ENCODE measurements at regions not wholly inside any gene's neighbourhood (a gene's known extent, or its start where the extent isn't known, plus 50 kb on each side); places are given as distances from the start of the nearest gene placed in this dataset.
"Not testable (repeated sequence)": the region's sequence is repeated elsewhere in the genome, so short reads cannot be mapped to it uniquely, and the experiment has no call there.

DNA sequence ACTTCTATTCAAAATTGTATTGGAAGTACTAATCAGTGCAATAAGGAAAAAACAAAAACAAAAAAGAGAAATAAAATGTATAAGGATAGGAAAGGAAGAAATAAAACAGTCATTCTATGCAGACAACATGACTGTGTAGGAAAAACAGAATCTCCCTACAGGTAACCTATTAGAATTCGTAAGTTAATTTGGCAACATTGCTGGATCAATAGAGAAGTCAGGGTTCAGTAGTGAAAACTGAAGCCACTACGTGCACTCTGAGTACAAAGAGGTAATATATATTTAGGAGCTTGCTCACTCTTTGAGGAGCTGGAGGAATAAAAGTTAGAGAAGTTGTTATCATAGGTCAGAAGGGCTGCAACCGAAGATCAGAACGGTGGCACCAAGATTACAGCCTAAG lies 84.0 kb upstream of the BMAL1 start:
- H3K36me3 ChIP-seq, result no peaks in the 10 kb centered on the region
- peaks cover 0 to 15% (median 14%) of the 10 kb centered on the region in 3 donors for H3K9me3 ChIP-seq
- intact Hi-C loops (cut with DNase I; ENCODE audit: low total_unique reads), result no loop called here
- no peak for TF ChIP-seq CTCF (IDR thresholded peaks at IDR 0.05)
- H3K27ac ChIP-seq, result no peak overlapping the region
- H3K4me3 ChIP-seq, result no peak overlapping the region
- DNase-seq, result no peak
- no peaks in the 10 kb centered on the region for H3K4me1 ChIP-seq
- H3K27me3 ChIP-seq, result peaks cover 0 to 4% of the 10 kb centered on the region in 2 donors

GRCh38 chr11:13197374-13197773 lies 80.2 kb upstream of the BMAL1 start:
- H3K36me3 ChIP-seq; H3K4me1 ChIP-seq; DNase-seq; H3K27ac ChIP-seq; H3K4me3 ChIP-seq; H3K27me3 ChIP-seq; intact Hi-C loops (cut with DNase I; ENCODE audit: low total_unique reads): not testable (repeated sequence)
- H3K9me3 ChIP-seq, result peaks cover 0 to 14% (median 11%) of the 10 kb centered on the region in 3 donors

DNA sequence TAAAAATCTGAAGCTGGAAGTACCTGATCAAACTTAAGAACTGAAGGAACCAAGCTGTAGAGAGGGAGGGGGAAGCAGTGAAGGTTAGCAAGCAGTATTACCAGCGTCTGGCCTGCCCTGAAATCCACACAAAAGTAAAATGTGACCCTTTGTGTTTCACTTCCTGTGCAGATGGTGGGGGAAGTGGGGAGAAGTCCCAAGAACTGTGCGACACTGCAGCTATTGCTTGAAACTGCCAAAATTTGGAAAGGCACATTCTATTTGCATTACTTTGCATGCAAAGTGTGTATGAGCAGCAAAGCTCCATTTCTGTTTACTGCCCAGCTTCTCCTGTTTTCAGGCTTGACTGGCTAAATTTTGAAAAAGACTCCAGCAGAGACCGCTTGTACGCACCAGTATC lies 72.1 kb upstream of the BMAL1 start:
- DNase-seq, result no peak
- H3K4me1 ChIP-seq, result peaks cover 0 to 5% (median 0%) of the 10 kb centered on the region in 4 donors
- no peaks in the 10 kb centered on the region for H3K36me3 ChIP-seq
- intact Hi-C loops (cut with DNase I; ENCODE audit: low total_unique reads), result loop anchor here (10.0 kb wide), 2 partner anchors 69 to 259 kb away; partner anchors contain the start of genes BMAL1 and BTBD10
- no peak overlapping the region for H3K27ac ChIP-seq
- no peaks in the 10 kb centered on the region for H3K27me3 ChIP-seq
- no peak for TF ChIP-seq CTCF (IDR thresholded peaks at IDR 0.05)
- no peaks in the 10 kb centered on the region for H3K9me3 ChIP-seq
- H3K4me3 ChIP-seq, result no peak overlapping the region

- TF ChIP-seq CTCF (IDR thresholded peaks at IDR 0.05), result no peak
- Histone ChIP-seq H3K4me1 (peaks cover 0 to 5% (median 0%) of the 10 kb centered on the region in 4 donors), H3K27ac (no peak overlapping the region), H3K9me3 (no peaks in the 10 kb centered on the region), H3K4me3 (no peak overlapping the region), H3K27me3 (no peaks in the 10 kb centered on the region), H3K36me3 (no peaks in the 10 kb centered on the region)
- intact Hi-C loops (cut with DNase I; ENCODE audit: low total_unique reads), result loop anchor here (10.0 kb wide), 2 partner anchors 69 to 259 kb away; partner anchors contain the start of genes BMAL1 and BTBD10
- no peak for DNase-seq
These were observed 71.4 kb upstream of the BMAL1 start for GRCh38 chr11:13206086-13206640.

DNA sequence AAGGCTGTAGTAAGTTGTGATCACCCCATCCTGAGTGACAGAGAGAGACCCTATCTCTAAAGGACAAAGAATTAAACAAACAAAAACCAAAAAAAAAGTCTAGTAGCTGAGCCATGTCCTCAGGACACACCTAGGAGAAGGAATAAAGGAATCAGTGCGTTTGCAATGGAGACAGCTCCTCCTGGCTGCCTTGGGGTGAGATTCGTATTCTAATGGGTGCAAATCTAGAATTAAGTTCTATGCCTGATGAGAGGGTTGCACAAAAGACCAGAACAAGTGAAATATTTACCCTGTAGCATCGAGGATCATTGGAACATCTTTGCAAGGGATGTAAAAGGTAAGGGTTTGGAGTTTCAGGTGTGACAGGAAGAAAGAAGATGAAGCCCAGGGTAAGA lies 70.3 kb upstream of the BMAL1 start:
- TF ChIP-seq CTCF (IDR thresholded peaks at IDR 0.05), result no peak
- H3K36me3 ChIP-seq, result no peaks in the 10 kb centered on the region
- no peaks in the 10 kb centered on the region for H3K9me3 ChIP-seq
- H3K27ac ChIP-seq, result no peak overlapping the region
- H3K27me3 ChIP-seq, result no peaks in the 10 kb centered on the region
- H3K4me1 ChIP-seq, result peaks cover 0 to 5% (median 0%) of the 10 kb centered on the region in 4 donors
- DNase-seq, result no peak
- intact Hi-C loops (cut with DNase I; ENCODE audit: low total_unique reads), result loop anchor here (10.0 kb wide), 2 partner anchors 68 to 258 kb away; partner anchors contain the start of genes BMAL1 and BTBD10
- no peak overlapping the region for H3K4me3 ChIP-seq

- intact Hi-C loops (cut with DNase I; ENCODE audit: low total_unique reads), result loop anchor here (10.0 kb wide), 2 partner anchors 67 to 257 kb away; partner anchors contain the start of genes BMAL1 and BTBD10
These were observed 69.7 kb upstream of the BMAL1 start for GRCh38 chr11:13207665-13208594.

More at GRCh38 chr11:13207665-13208594, 69.7 kb upstream of the BMAL1 start:
- H3K27me3 ChIP-seq, result no peaks in the 10 kb centered on the region
- TF ChIP-seq CTCF (IDR thresholded peaks at IDR 0.05), result no peak
- peak in 1 of 2 donors; percentile 31 for DNase-seq
- H3K36me3 ChIP-seq, result no peaks in the 10 kb centered on the region
- peaks cover 0 to 5% (median 0%) of the 10 kb centered on the region in 4 donors for H3K4me1 ChIP-seq
- H3K27ac ChIP-seq, result peak overlapping the region; percentile 15 to 22
- peak overlapping the region; percentile 33 to 35 for H3K4me3 ChIP-seq
- H3K9me3 ChIP-seq, result no peaks in the 10 kb centered on the region
